ENCODE measurements at regions not wholly inside any gene's neighbourhood (a gene's known extent, or its start where the extent isn't known, plus 50 kb on each side); places are given as distances from the start of the nearest gene placed in this dataset.

DNA sequence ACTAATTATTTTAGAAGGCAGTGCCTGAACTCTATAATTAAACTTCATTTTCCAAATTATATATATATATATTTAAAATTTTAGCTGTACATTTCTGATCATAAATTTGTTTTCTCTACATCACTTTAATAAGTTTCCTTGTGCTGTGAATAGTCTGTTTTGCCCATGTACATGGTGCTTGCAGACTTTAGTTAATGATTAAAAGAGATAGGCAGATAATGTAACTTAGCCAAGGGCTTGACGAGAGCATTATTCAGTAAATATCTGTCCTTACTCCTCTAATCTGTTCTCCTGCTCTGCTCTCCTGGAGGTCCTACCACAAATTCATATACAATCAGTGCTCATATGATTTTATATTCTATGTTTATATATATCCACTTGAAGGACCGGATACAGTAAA lies 595.2 kb upstream of the KIF2B start:
- no peak overlapping the region for H4K91ac ChIP-seq (ENCODE audit: insufficient read depth, low read depth, low read length)
- H3K27ac ChIP-seq (ENCODE audit: insufficient read depth, low read length), result no peak overlapping the region
- no peak overlapping the region for H3K4me3 ChIP-seq (ENCODE audit: insufficient read depth, low read depth, low read length)
- TF ChIP-seq MXI1 (IDR thresholded peaks at IDR 0.05; ENCODE audit: borderline replicate concordance, low read depth, low read length) (no peak), USF2 (IDR thresholded peaks at IDR 0.05; ENCODE audit: low read depth, low read length) (no peak), NFE2L2 (IDR thresholded peaks at IDR 0.05; ENCODE audit: low read depth, low read length) (no peak), SMC3 (IDR thresholded peaks at IDR 0.05; ENCODE audit: low read depth, low read length) (no peak), RCOR1 (IDR thresholded peaks at IDR 0.05; ENCODE audit: insufficient replicate concordance, low read length) (no peak), CEBPB (IDR thresholded peaks at IDR 0.05; ENCODE audit: low read depth, low read length) (no peak), MAFK (IDR thresholded peaks at IDR 0.05; ENCODE audit: low read depth, low read length) (no peak), MAZ (IDR thresholded peaks at IDR 0.05; ENCODE audit: borderline replicate concordance, low read depth, low read length) (no peak), BHLHE40 (IDR thresholded peaks at IDR 0.05; ENCODE audit: low read depth, low read length) (no peak), FOS (IDR thresholded peaks at IDR 0.05; ENCODE audit: low read depth, low read length) (no peak)
- POLR2A ChIA-PET (ENCODE audit: unreplicated experiment), result no interaction called here
- no peak overlapping the region for H3K4ac ChIP-seq (ENCODE audit: low read depth, low read length)
- no peak overlapping the region for H2AFZ ChIP-seq (replicated peaks; ENCODE audit: low read length, poor library complexity)
- no peak overlapping the region for H3K14ac ChIP-seq (replicated peaks; ENCODE audit: low read depth, low read length)
- no peak overlapping the region for H2BK15ac ChIP-seq (ENCODE audit: low read depth, low read length)
- CTCF ChIA-PET, result no interaction called here
- H3K9me3 ChIP-seq (ENCODE audit: control insufficient read depth, insufficient read depth, low read length), result peaks cover under 1% of the 10 kb centered on the region; the same call in 1 of the 2 replicates
- no peak overlapping the region for H3K18ac ChIP-seq (ENCODE audit: low read depth, low read length)
- no TSS peak for BruUV-seq (replicated peaks)
- no peak overlapping the region for H2BK20ac ChIP-seq (ENCODE audit: low read depth, low read length)
- H2AK9ac ChIP-seq (replicated peaks; ENCODE audit: low read depth, low read length, poor library complexity), result no peak overlapping the region
- no peaks in the 10 kb centered on the region for H3K9me1 ChIP-seq (ENCODE audit: insufficient read depth, low read length)
- H2BK5ac ChIP-seq (ENCODE audit: low read depth, low read length, poor library complexity, severe bottlenecking), result no peak overlapping the region
- no peak overlapping the region for H3K4me2 ChIP-seq (ENCODE audit: low read depth, low read length)
- DNase-seq, result no peak
- in situ Hi-C loops (cut with MboI; ENCODE audit: low sequenced_read_pairs) (no loop called here), intact Hi-C loops (cut with micrococcal nuclease) (no loop called here), dilution Hi-C loops (cut with HindIII; ENCODE audit: low sequenced_read_pairs, unreplicated experiment) (no loop called here)
- H3K27me3 ChIP-seq (ENCODE audit: control insufficient read depth, insufficient read depth, low read length), result no peaks in the 10 kb centered on the region
- no peak for ATAC-seq (ENCODE audit: low read depth)
- no peak overlapping the region for H3K9ac ChIP-seq (ENCODE audit: low read depth, low read length)
- no peak overlapping the region for H3K23ac ChIP-seq (ENCODE audit: low read depth, low read length)
- H4K20me1 ChIP-seq (ENCODE audit: insufficient read depth, low read length), result no peaks in the 10 kb centered on the region
- H3K56ac ChIP-seq (ENCODE audit: extremely low read depth, insufficient read depth, low read length), result no peak overlapping the region
- H2AK5ac ChIP-seq (ENCODE audit: low read depth, low read length), result no peak overlapping the region
- H4K5ac ChIP-seq (ENCODE audit: low read depth, low read length), result no peak overlapping the region
- no CpG with 5 or more reads among the region's 2 CpGs for WGBS, 2 experiments (ENCODE audit: extremely low coverage in 2 of 2, insufficient read length in 1 of 2)
- H3K4me1 ChIP-seq (ENCODE audit: control insufficient read depth, insufficient read depth, low read length), result no peaks in the 10 kb centered on the region
- no peak overlapping the region for H4K8ac ChIP-seq (ENCODE audit: low read depth in 2 of 2, low read length in 2 of 2)
- no peaks in the 10 kb centered on the region for H3K36me3 ChIP-seq (ENCODE audit: control insufficient read depth, insufficient read depth, low read length)
- no peak overlapping the region for H2BK120ac ChIP-seq (ENCODE audit: low read depth, low read length)
- no peaks in the 10 kb centered on the region for H3K79me1 ChIP-seq (ENCODE audit: low read depth in 1 of 2, low read length in 2 of 2)

Measured in IMR-90 (cell line).